DMS 273 treated with DMSO at 0.1 percent for 48 hours (cell line): ENCODE measurements at regions not wholly inside any gene's neighbourhood (a gene's known extent, or its start where the extent isn't known, plus 50 kb on each side); places are given as distances from the start of the nearest gene placed in this dataset.

Experiments used
- DNase-seq: peaks from one replicate; lab custom pipeline; 2025; lab: John Stamatoyannopoulos, UW

GRCh38 chr6:6524951-6525350 is 63.6 kb upstream of the LY86 start:
- no peak for DNase-seq

GRCh38 chr6:6525933-6526332 is 62.6 kb upstream of the LY86 start:
- DNase-seq, result no peak

- DNase-seq, result no peak
These were observed 59.2 kb upstream of the LY86 start for GRCh38 chr6:6529275-6529674.

GRCh38 chr6:6533176-6533575 is 55.3 kb upstream of the LY86 start:
- DNase-seq, result no peak

- no peak for DNase-seq
These were observed 54.1 kb upstream of the LY86 start for GRCh38 chr6:6534399-6534798.

GRCh38 chr6:6537488-6538260 is 50.8 kb upstream of the LY86 start:
- DNase-seq, result no peak

GRCh38 chr6:6538261-6538660 is 50.3 kb upstream of the LY86 start:
- DNase-seq, result no peak
